ENCODE measurements at regions not wholly inside any gene's neighbourhood (a gene's known extent, or its start where the extent isn't known, plus 50 kb on each side); places are given as distances from the start of the nearest gene placed in this dataset.

DNA sequence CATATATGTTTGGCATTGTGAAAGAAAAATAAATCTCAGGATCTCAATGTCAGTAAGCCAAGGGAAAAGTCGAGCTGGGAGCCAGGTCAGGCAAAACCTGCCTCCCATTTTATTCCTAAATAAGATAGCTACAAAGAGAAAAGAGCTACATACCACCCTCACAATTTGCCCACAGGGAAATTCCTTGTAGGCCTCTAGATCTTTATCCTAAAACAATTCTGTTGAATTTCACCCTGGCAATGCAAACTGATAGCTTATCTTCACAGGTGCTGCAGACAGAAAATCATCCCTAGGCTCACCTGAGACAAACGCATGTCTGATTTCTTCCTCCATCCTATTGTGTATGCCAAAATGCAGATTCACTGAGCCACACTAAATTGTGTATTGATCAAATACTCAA lies 2587.1 kb downstream of the PCDH9 start:
- Mint-ChIP-seq H3K27me3 (ENCODE audit: unreplicated experiment) (no peaks in the 10 kb centered on the region), H3K4me3 (ENCODE audit: unreplicated experiment) (no peak overlapping the region), H3K36me3 (ENCODE audit: unreplicated experiment) (no peaks in the 10 kb centered on the region), H3K9me3 (ENCODE audit: unreplicated experiment) (no peaks in the 10 kb centered on the region), H3K4me1 (ENCODE audit: unreplicated experiment) (peaks cover 3% of the 10 kb centered on the region), H3K27ac (ENCODE audit: unreplicated experiment) (no peak overlapping the region)
- TF ChIP-seq, protein P1, sequence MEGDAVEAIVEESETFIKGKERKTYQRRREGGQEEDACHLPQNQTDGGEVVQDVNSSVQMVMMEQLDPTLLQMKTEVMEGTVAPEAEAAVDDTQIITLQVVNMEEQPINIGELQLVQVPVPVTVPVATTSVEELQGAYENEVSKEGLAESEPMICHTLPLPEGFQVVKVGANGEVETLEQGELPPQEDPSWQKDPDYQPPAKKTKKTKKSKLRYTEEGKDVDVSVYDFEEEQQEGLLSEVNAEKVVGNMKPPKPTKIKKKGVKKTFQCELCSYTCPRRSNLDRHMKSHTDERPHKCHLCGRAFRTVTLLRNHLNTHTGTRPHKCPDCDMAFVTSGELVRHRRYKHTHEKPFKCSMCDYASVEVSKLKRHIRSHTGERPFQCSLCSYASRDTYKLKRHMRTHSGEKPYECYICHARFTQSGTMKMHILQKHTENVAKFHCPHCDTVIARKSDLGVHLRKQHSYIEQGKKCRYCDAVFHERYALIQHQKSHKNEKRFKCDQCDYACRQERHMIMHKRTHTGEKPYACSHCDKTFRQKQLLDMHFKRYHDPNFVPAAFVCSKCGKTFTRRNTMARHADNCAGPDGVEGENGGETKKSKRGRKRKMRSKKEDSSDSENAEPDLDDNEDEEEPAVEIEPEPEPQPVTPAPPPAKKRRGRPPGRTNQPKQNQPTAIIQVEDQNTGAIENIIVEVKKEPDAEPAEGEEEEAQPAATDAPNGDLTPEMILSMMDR (IDR thresholded peaks at IDR 0.05) = no peak
- no peak for DNase-seq (ENCODE audit: extremely low spot score, unreplicated experiment)

DNA sequence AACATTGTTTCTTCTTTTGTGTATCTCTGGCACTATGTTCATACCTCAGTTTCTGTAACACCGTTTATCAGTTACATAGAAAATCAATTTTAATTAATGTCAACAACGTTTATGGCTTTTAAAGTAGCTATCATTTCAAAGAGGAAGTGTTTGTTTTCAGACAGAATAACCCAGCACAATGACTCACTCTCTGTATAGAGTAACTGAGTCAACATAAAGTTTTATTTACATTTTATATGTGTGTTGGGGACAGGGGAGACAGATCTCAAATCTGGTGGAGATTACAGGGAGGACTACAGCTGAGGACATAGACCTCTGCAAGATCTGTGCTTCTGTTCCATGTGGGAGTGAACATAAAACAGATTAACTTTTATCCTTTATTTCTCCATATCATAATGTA lies 2590.1 kb downstream of the PCDH9 start:
- Mint-ChIP-seq H3K9me3 (ENCODE audit: unreplicated experiment) (no peaks in the 10 kb centered on the region), H3K36me3 (ENCODE audit: unreplicated experiment) (no peaks in the 10 kb centered on the region), H3K4me3 (ENCODE audit: unreplicated experiment) (no peak overlapping the region), H3K4me1 (ENCODE audit: unreplicated experiment) (peaks cover 3% of the 10 kb centered on the region), H3K27ac (ENCODE audit: unreplicated experiment) (no peak overlapping the region), H3K27me3 (ENCODE audit: unreplicated experiment) (no peaks in the 10 kb centered on the region)
- DNase-seq (ENCODE audit: extremely low spot score, unreplicated experiment) = no peak
- TF ChIP-seq, protein P1 (IDR thresholded peaks at IDR 0.05) = no peak

DNA sequence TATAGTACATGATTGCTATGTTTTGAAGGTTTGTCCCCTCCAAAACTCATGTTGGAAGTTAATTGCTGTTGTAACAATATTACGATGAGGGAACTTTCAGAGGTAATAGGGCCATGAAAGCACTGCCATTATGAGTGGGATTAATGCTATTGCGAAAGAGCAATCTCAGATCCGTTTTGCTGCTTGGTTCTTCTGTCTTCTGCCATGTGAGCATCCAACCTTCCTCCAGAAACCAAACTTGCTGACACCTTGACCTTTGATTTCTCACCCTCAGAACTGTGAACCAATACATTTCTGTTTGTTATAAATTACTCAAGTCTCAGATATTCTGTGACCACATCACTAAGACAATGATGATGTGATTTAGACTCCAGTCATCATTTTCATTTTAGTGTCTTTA lies 2590.9 kb downstream of the PCDH9 start:
- TF ChIP-seq, protein P1 (IDR thresholded peaks at IDR 0.05) = no peak
- DNase-seq (ENCODE audit: extremely low spot score, unreplicated experiment) = no peak
- Mint-ChIP-seq H3K4me1 (ENCODE audit: unreplicated experiment) (peaks cover 3% of the 10 kb centered on the region), H3K4me3 (ENCODE audit: unreplicated experiment) (no peak overlapping the region), H3K27me3 (ENCODE audit: unreplicated experiment) (no peaks in the 10 kb centered on the region), H3K36me3 (ENCODE audit: unreplicated experiment) (no peaks in the 10 kb centered on the region), H3K27ac (ENCODE audit: unreplicated experiment) (no peak overlapping the region), H3K9me3 (ENCODE audit: unreplicated experiment) (no peaks in the 10 kb centered on the region)

DNA sequence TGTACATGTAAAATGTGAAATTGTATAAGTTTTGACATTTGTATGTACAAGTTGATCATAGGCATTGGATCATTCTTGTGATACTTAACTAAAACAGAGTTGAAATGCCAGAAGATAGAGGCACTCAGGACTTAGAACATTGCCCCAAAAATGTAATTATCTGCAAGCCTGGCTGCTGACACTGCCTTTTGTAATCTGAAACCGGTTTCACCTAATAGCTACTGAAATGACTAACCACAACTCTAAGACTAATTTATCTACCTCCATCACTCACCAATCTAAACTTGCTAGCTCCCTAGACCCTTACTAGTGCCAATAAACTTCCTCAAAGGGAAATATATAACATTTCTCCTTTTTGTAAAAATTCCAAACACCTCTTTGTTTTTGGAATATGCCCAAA lies 2596.2 kb downstream of the PCDH9 start:
- no peaks in the 10 kb centered on the region for H3K4me1 Mint-ChIP-seq (ENCODE audit: unreplicated experiment)
- no peaks in the 10 kb centered on the region for H3K27me3 Mint-ChIP-seq (ENCODE audit: unreplicated experiment)
- no peaks in the 10 kb centered on the region for H3K36me3 Mint-ChIP-seq (ENCODE audit: unreplicated experiment)
- H3K9me3 Mint-ChIP-seq (ENCODE audit: unreplicated experiment) = no peaks in the 10 kb centered on the region
- H3K27ac Mint-ChIP-seq (ENCODE audit: unreplicated experiment) = no peak overlapping the region
- TF ChIP-seq, protein P1 (IDR thresholded peaks at IDR 0.05) = no peak
- H3K4me3 Mint-ChIP-seq (ENCODE audit: unreplicated experiment) = no peak overlapping the region
- no peak for DNase-seq (ENCODE audit: extremely low spot score, unreplicated experiment)

DNA sequence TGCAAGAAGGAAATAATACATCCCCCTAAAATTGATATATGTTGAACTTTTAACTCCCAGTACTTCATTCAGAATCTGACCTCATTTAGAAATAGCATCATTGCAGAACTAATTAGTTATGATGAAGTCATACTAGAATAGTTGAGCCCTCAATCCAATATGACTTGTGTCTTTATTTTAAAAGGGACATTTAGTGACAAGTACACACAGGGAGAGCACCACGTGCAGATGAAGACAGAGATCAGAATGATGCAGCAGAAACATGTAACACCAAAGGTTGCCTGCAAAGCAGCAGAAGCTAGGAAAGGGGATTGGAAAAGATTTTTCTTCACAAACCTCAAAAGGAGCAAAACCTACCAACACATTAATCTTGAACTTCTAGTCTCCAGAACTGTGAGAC lies 2602.5 kb downstream of the PCDH9 start:
- DNase-seq (ENCODE audit: extremely low spot score, unreplicated experiment) = no peak
- TF ChIP-seq, protein P1 (IDR thresholded peaks at IDR 0.05) = no peak
- H3K4me3 Mint-ChIP-seq (ENCODE audit: unreplicated experiment) = no peak overlapping the region
- H3K9me3 Mint-ChIP-seq (ENCODE audit: unreplicated experiment) = no peaks in the 10 kb centered on the region
- no peaks in the 10 kb centered on the region for H3K36me3 Mint-ChIP-seq (ENCODE audit: unreplicated experiment)
- H3K27me3 Mint-ChIP-seq (ENCODE audit: unreplicated experiment) = no peaks in the 10 kb centered on the region
- no peak overlapping the region for H3K27ac Mint-ChIP-seq (ENCODE audit: unreplicated experiment)
- H3K4me1 Mint-ChIP-seq (ENCODE audit: unreplicated experiment) = no peaks in the 10 kb centered on the region
